ENCODE measurements at regions not wholly inside any gene's neighbourhood (a gene's known extent, or its start where the extent isn't known, plus 50 kb on each side); places are given as distances from the start of the nearest gene placed in this dataset.

DNA sequence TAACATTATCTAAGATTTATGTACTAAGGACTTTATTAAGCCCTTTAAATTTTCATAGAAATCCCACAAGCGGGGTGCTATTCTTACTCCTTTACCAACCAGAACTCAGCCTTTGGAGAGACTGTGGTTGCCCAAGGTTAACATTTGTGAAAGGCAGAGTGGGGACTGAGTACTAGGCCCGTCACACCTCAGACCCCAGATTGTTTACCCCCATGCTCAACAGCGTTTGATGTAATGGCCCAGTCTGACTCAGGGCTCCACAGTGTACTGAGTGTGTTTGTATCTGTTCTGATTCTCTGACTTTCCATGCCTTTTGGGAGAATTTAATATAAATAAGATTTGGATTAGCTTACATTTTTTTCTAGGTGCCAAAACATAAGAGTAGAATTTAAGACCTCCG lies 110.0 kb downstream of the GAS1 start:
- TF ChIP-seq, protein P1, sequence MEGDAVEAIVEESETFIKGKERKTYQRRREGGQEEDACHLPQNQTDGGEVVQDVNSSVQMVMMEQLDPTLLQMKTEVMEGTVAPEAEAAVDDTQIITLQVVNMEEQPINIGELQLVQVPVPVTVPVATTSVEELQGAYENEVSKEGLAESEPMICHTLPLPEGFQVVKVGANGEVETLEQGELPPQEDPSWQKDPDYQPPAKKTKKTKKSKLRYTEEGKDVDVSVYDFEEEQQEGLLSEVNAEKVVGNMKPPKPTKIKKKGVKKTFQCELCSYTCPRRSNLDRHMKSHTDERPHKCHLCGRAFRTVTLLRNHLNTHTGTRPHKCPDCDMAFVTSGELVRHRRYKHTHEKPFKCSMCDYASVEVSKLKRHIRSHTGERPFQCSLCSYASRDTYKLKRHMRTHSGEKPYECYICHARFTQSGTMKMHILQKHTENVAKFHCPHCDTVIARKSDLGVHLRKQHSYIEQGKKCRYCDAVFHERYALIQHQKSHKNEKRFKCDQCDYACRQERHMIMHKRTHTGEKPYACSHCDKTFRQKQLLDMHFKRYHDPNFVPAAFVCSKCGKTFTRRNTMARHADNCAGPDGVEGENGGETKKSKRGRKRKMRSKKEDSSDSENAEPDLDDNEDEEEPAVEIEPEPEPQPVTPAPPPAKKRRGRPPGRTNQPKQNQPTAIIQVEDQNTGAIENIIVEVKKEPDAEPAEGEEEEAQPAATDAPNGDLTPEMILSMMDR (IDR thresholded peaks at IDR 0.05; ENCODE audit: control insufficient read depth, insufficient read depth, low read depth, low read length, missing control alignments): no peak
- no peak for DNase-seq (ENCODE audit: low read depth)
- no peak overlapping the region for H3K4me3 ChIP-seq (ENCODE audit: control insufficient read depth, low read depth, low read length)

DNA sequence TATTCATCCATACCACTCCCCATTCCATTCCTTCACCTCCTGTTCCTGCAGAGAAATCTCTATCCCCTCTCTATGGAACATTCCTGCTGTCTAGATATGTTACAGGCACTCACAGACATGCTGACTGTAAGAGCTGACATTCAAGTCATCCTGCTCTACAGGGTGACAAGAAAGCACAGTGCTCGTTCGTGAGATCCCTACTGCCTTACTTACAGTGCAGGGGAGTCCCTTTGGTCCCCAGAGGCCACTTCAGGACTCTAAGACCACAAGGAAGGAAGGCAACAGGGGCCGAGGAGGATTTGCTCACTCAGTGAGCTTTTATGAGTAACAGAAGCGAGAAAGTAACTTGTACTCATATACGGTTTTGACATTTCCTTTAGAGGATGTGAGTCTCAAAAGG lies 110.5 kb downstream of the GAS1 start:
- TF ChIP-seq, protein P1 (IDR thresholded peaks at IDR 0.05; ENCODE audit: control insufficient read depth, insufficient read depth, low read depth, low read length, missing control alignments): no peak
- no peak overlapping the region for H3K4me3 ChIP-seq (ENCODE audit: control insufficient read depth, low read depth, low read length)
- DNase-seq (ENCODE audit: low read depth): no peak

DNA sequence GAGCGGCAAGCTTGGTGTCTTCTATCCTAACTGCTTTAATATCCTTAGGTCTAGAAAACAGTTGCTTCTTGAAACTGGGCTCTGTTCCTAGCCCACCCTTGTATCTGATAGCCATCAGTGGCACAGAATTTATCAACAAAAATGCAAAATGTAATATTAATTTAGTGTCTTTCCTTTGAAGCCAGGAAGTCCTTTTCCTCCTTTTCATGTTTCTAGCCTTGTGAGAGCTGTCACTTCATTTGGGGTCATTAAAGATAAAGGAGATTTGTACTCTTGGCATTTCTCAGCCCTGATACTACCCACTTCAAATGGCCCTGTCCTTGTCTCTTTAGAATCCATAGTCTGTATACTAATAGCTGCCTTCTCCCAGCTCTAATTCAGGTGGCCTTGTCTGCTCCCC lies 111.0 kb downstream of the GAS1 start:
- TF ChIP-seq, protein P1 (IDR thresholded peaks at IDR 0.05; ENCODE audit: control insufficient read depth, insufficient read depth, low read depth, low read length, missing control alignments): no peak
- H3K4me3 ChIP-seq (ENCODE audit: control insufficient read depth, low read depth, low read length): no peak overlapping the region
- DNase-seq (ENCODE audit: low read depth): no peak

DNA sequence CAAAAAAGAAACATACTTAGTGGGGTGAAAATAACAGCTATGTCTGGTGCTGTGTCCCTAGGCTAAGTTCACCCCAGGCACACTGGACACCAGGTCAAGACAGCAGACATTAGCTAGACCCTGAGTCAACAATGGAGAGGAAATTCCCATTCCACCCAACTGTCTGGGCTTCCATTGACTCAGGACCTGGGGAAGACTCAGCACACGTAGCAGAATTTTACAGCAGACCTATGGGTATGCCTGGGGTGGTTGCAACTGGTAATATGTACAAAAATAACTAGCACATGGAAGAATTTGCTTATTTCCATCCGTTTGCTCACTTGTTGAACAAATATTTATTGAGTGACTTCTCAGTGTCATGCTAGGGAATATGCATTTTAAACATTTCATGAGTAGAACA lies 117.0 kb downstream of the GAS1 start:
- no peak overlapping the region for H3K4me3 ChIP-seq (ENCODE audit: control insufficient read depth, low read depth, low read length)
- DNase-seq (ENCODE audit: low read depth): no peak
- TF ChIP-seq, protein P1 (IDR thresholded peaks at IDR 0.05; ENCODE audit: control insufficient read depth, insufficient read depth, low read depth, low read length, missing control alignments): no peak

DNA sequence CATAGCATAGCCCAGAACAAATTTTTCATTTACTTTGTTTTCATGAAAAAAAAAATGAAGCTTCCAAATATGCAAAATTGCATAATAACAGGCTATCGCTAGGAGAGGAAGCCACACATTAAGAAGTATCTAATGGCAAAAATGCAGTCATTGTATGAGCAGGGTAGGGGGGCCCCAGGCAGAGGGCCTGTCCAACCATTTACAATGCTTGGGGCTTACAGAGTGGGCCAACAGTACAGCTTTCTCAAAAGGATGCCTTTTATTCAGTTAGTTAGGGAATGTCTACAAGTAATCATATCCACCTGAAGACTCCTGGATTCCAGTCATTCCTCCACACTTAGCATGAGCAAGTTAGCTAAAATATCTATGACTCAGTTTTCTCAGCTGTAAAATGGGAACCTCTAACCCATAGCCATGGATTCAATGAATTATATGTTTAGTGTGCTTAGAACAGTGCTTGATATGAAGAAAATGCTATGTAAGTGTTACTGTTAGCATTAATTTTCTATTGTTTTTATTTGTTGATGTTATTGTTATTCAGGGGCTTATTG lies 117.7 kb downstream of the GAS1 start:
- H3K4me3 ChIP-seq (ENCODE audit: control insufficient read depth, low read depth, low read length): no peak overlapping the region
- TF ChIP-seq, protein P1 (IDR thresholded peaks at IDR 0.05; ENCODE audit: control insufficient read depth, insufficient read depth, low read depth, low read length, missing control alignments): no peak
- no peak for DNase-seq (ENCODE audit: low read depth)

DNA sequence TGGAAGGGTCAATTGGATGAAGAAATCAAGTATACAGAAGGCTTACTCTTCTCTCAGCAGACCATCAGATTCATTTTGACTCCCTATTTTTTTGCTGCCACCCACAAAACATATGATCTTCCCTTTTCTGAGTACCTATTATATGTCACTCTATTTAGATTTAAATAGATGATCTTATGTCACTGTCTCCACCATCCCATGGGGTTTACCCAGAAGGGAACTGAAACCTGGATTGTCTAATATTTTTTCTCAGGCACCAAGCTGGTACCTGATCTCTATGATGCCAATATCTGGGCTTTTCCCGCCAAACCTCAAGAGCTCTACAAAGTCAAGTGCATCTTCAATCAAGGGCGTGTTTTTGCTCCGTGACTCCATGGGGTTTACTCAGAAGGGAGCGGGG lies 118.7 kb downstream of the GAS1 start:
- no peak for DNase-seq (ENCODE audit: low read depth)
- H3K4me3 ChIP-seq (ENCODE audit: control insufficient read depth, low read depth, low read length): no peak overlapping the region
- TF ChIP-seq, protein P1 (IDR thresholded peaks at IDR 0.05; ENCODE audit: control insufficient read depth, insufficient read depth, low read depth, low read length, missing control alignments): no peak

DNA sequence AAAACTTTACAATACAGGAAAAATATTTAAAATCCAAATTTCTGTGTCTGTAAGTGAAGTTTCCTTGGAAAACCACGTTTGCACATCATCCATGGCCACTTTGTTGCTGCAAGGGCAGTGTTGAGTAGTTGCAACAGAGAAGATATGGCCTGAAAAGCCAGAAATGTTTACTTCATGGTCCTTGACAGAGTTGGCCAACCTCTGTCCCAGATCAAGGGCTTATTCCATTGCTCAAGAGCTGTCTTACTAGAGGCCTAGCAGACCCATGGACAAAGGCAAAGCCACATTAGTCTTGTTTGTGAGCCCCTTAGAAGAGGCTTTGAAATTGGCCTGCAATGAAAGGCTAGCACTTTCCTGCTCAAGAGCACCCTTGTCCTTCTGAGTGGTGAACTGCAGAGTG lies 119.4 kb downstream of the GAS1 start:
- DNase-seq (ENCODE audit: low read depth): no peak
- H3K4me3 ChIP-seq (ENCODE audit: control insufficient read depth, low read depth, low read length): no peak overlapping the region
- TF ChIP-seq, protein P1 (IDR thresholded peaks at IDR 0.05; ENCODE audit: control insufficient read depth, insufficient read depth, low read depth, low read length, missing control alignments): no peak

Data from AG09309 (cell line).